ENCODE measurements at regions not wholly inside any gene's neighbourhood (a gene's known extent, or its start where the extent isn't known, plus 50 kb on each side); places are given as distances from the start of the nearest gene placed in this dataset.

GRCh38 chr6:26163427-26164119, 76.3 kb downstream of the HFE start:
- in situ Hi-C loops (cut with HindIII; ENCODE audit: low sequenced_read_pairs), result no loop called here
- no peak for DNase-seq (ENCODE audit: low read depth, low spot score)
- H3K4me3 ChIP-seq (ENCODE audit: low read depth, low read length), result no peak overlapping the region
- no peak for TF ChIP-seq CTCF (IDR thresholded peaks at IDR 0.05; ENCODE audit: low read depth, low read length)

GRCh38 chr6:26164120-26164505, 76.9 kb downstream of the HFE start:
- no peak for TF ChIP-seq CTCF (IDR thresholded peaks at IDR 0.05; ENCODE audit: low read depth, low read length)
- in situ Hi-C loops (cut with HindIII; ENCODE audit: low sequenced_read_pairs), result no loop called here
- DNase-seq (ENCODE audit: low read depth, low spot score), result no peak
- no peak overlapping the region for H3K4me3 ChIP-seq (ENCODE audit: low read depth, low read length)

- no peak for TF ChIP-seq CTCF (IDR thresholded peaks at IDR 0.05; ENCODE audit: low read depth, low read length)
- no peak overlapping the region for H3K4me3 ChIP-seq (ENCODE audit: low read depth, low read length)
- no peak for DNase-seq (ENCODE audit: low read depth, low spot score)
- in situ Hi-C loops (cut with HindIII; ENCODE audit: low sequenced_read_pairs), result no loop called here
Measured at GRCh38 chr6:26165261-26165790, 78.1 kb downstream of the HFE start.

GRCh38 chr6:26170181-26170580, 83.0 kb downstream of the HFE start:
- H3K4me3 ChIP-seq (ENCODE audit: low read depth, low read length), result no peak overlapping the region
- in situ Hi-C loops (cut with HindIII; ENCODE audit: low sequenced_read_pairs), result no loop called here
- DNase-seq (ENCODE audit: low read depth, low spot score), result no peak
- no peak for TF ChIP-seq CTCF (IDR thresholded peaks at IDR 0.05; ENCODE audit: low read depth, low read length)

- no peak for TF ChIP-seq CTCF (IDR thresholded peaks at IDR 0.05; ENCODE audit: low read depth, low read length)
- in situ Hi-C loops (cut with HindIII; ENCODE audit: low sequenced_read_pairs), result no loop called here
- no peak for DNase-seq (ENCODE audit: low read depth, low spot score)
Measured at GRCh38 chr6:26170951-26171841, 84.0 kb downstream of the HFE start.

GRCh38 chr6:26172608-26172968, 85.4 kb downstream of the HFE start:
- in situ Hi-C loops (cut with HindIII; ENCODE audit: low sequenced_read_pairs), result no loop called here
- H3K4me3 ChIP-seq (ENCODE audit: low read depth, low read length), result peak overlapping the region; percentile 71
- DNase-seq (ENCODE audit: low read depth, low spot score), result peak; percentile 52
- TF ChIP-seq CTCF (IDR thresholded peaks at IDR 0.05; ENCODE audit: low read depth, low read length), result no peak

More at GRCh38 chr6:26170951-26171841, 84.0 kb downstream of the HFE start:
- H3K4me3 ChIP-seq (ENCODE audit: low read depth, low read length), result peak overlapping the region; percentile 71

All from astrocyte of the spinal cord (primary cell).